Liver (tissue), 8 donors: ENCODE measurements at regions not wholly inside any gene's neighbourhood (a gene's known extent, or its start where the extent isn't known, plus 50 kb on each side); places are given as distances from the start of the nearest gene placed in this dataset.

Experiments used
- DNase-seq: peaks from one replicate; pipeline ENCODE4 v3.0.0-alpha.2; 2017; ENCODE audit warnings: low spot score
- H3K27ac ChIP-seq, 2 donors: one replicate each; pipeline ENCODE4 v1.7.0; 2013; ENCODE audit warnings: inconsistent platforms in 2 of 2, low read length in 2 of 2, control low read depth in 1 of 2, low read depth in 1 of 2, mild to moderate bottlenecking in 1 of 2
- H3K27me3 ChIP-seq, 4 donors: one replicate each; pipeline versions ENCODE4 v1.6.1 to v1.7.0; 2013; ENCODE audit warnings: low read length in 3 of 4, inconsistent platforms in 1 of 4, mild to moderate bottlenecking in 1 of 4, moderate library complexity in 1 of 4; ENCODE audit not compliant: control insufficient read depth in 4 of 4, insufficient read depth in 4 of 4
- H3K36me3 ChIP-seq, 4 donors: one replicate each; pipeline versions ENCODE4 v1.6.1 to v1.7.0; 2013; ENCODE audit warnings: low read length in 3 of 4, mild to moderate bottlenecking in 3 of 4, low read depth in 1 of 4, moderate library complexity in 1 of 4; ENCODE audit not compliant: control insufficient read depth in 4 of 4, insufficient read depth in 3 of 4
- H3K4me1 ChIP-seq, 4 donors: one replicate each; pipeline versions ENCODE4 v1.6.1 to v1.7.0; 2013; ENCODE audit warnings: low read length in 3 of 4, mild to moderate bottlenecking in 3 of 4, moderate library complexity in 1 of 4; ENCODE audit not compliant: control insufficient read depth in 4 of 4, insufficient read depth in 4 of 4
- H3K4me3 ChIP-seq, 3 donors: one replicate each; pipeline versions ENCODE4 v1.6.1 to v1.7.0; 2013; ENCODE audit warnings: low read length in 3 of 3, control low read depth in 1 of 3, low read depth in 1 of 3, mild to moderate bottlenecking in 1 of 3
- H3K9ac ChIP-seq, 2 donors: one replicate each; pipeline ENCODE4 v1.7.0; 2013; ENCODE audit warnings: low read length in 2 of 2, mild to moderate bottlenecking in 2 of 2, moderate library complexity in 2 of 2, control low read depth in 1 of 2, low read depth in 1 of 2
- H3K9me3 ChIP-seq, 4 donors: one replicate each; pipeline versions ENCODE4 v1.6.1 to v1.7.0; 2013; ENCODE audit warnings: low read length in 3 of 4; ENCODE audit not compliant: control insufficient read depth in 4 of 4
- ATF3 ChIP-seq: IDR thresholded peaks from 2 replicates; pipeline ENCODE4 v1.6.1; 2016; ENCODE audit warnings: antibody characterized with exemption
- EGR1 ChIP-seq, 2 donors: IDR thresholded peaks; 2 replicates each; pipeline ENCODE4 v1.6.1; 2016 to 2018; ENCODE audit warnings: antibody characterized with exemption in 2 of 2, low read depth in 2 of 2
- FOXA1 ChIP-seq: IDR thresholded peaks from 2 replicates; pipeline ENCODE4 v1.6.1; 2016; ENCODE audit warnings: antibody characterized with exemption
- FOXA2 ChIP-seq: IDR thresholded peaks from 2 replicates; pipeline ENCODE4 v1.6.1; 2016; ENCODE audit warnings: antibody characterized with exemption
- GABPA ChIP-seq, 2 donors: IDR thresholded peaks in 1 of 2; conservative IDR thresholded peaks in 1 of 2; 2 replicates each; pipeline ENCODE4 v1.6.1; 2016; ENCODE audit warnings: antibody characterized with exemption in 2 of 2, mild to moderate bottlenecking in 1 of 2, moderate library complexity in 1 of 2
- HNF4A ChIP-seq, 2 donors: conservative IDR thresholded peaks; 2 replicates each; pipeline ENCODE4 v1.6.1; 2016; ENCODE audit warnings: antibody characterized with exemption in 2 of 2, mild to moderate bottlenecking in 2 of 2
- HNF4G ChIP-seq: IDR thresholded peaks from 2 replicates; pipeline ENCODE4 v1.6.1; 2016; ENCODE audit warnings: antibody characterized with exemption
- JUND ChIP-seq, 2 donors: IDR thresholded peaks; 2 replicates each; pipeline ENCODE4 v1.6.1; 2016; ENCODE audit warnings: antibody characterized with exemption in 2 of 2
- NR2F2 ChIP-seq: IDR thresholded peaks from 2 replicates; pipeline ENCODE4 v1.6.1; 2016; ENCODE audit warnings: antibody characterized with exemption
- RAD21 ChIP-seq, 2 donors: IDR thresholded peaks; 2 replicates each; pipeline ENCODE4 v1.6.1; 2016; ENCODE audit warnings: antibody characterized with exemption in 2 of 2, mild to moderate bottlenecking in 2 of 2
- RXRA ChIP-seq, 2 donors: IDR thresholded peaks; 2 replicates each; pipeline ENCODE4 v1.6.1; 2017 to 2018; ENCODE audit warnings: antibody characterized with exemption in 2 of 2, mild to moderate bottlenecking in 1 of 2
- SP1 ChIP-seq: IDR thresholded peaks from 2 replicates; pipeline ENCODE4 v1.6.1; 2018; ENCODE audit warnings: antibody characterized with exemption, mild to moderate bottlenecking
- TAF1 ChIP-seq: conservative IDR thresholded peaks from 2 replicates; pipeline ENCODE4 v1.6.1; 2016; ENCODE audit warnings: antibody characterized with exemption, mild to moderate bottlenecking
- YY1 ChIP-seq: IDR thresholded peaks from 2 replicates; pipeline ENCODE4 v1.6.1; 2016; ENCODE audit warnings: antibody characterized with exemption, mild to moderate bottlenecking
- WGBS: extraction: QIAGEN DNeasy Blood & Tissue Kit; methylation state at CpG from one replicate; pipeline ENCODE4 v1.1.7; 2013; 5-methylcytosine and 5-hydroxymethylcytosine counted together
- TF ChIP-seq, protein P1 (sequence below): IDR thresholded peaks from 2 replicates; pipeline ENCODE4 v1.6.1; 2016; ENCODE audit warnings: antibody characterized with exemption
- TF ChIP-seq, protein P2 (sequence below): IDR thresholded peaks from 2 replicates; pipeline ENCODE4 v1.6.1; 2016; ENCODE audit warnings: antibody characterized with exemption, mild to moderate bottlenecking
- TF ChIP-seq, protein P3 (sequence below): fragments of 150-350 bp; IDR thresholded peaks from 2 replicates; pipeline ENCODE4 v1.5.1; 2017; ENCODE audit warnings: improper control_type of control experiment, low read depth, low read length; ENCODE audit not compliant: missing input control
- TF ChIP-seq, protein P4 (sequence below): IDR thresholded peaks from 2 replicates; pipeline ENCODE4 v1.6.1; 2016; ENCODE audit warnings: antibody characterized with exemption
- donor health status: healthy.
- donor health status: healthy.
- donor health status: healthy.
- donor health status: healthy.
- donor health status: healthy.

- no peak for DNase-seq
- no peaks in the 10 kb centered on the region for H3K36me3 ChIP-seq
- H3K9me3 ChIP-seq: no peaks in the 10 kb centered on the region
- H3K4me1 ChIP-seq: peaks cover 2 to 13% (median 9%) of the 10 kb centered on the region in 4 donors
- no peak overlapping the region for H3K4me3 ChIP-seq
- no peak overlapping the region for H3K9ac ChIP-seq
- 50% methylated on average over 2 of the region's 2 CpGs for WGBS
- H3K27ac ChIP-seq: no peak overlapping the region
- no peaks in the 10 kb centered on the region for H3K27me3 ChIP-seq
- TF ChIP-seq NR2F2: no peak
- no peak for TF ChIP-seq RAD21 (IDR thresholded peaks at IDR 0.05)
- TF ChIP-seq, protein P1, sequence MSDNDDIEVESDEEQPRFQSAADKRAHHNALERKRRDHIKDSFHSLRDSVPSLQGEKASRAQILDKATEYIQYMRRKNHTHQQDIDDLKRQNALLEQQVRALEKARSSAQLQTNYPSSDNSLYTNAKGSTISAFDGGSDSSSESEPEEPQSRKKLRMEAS: no peak
- TF ChIP-seq, protein P2, sequence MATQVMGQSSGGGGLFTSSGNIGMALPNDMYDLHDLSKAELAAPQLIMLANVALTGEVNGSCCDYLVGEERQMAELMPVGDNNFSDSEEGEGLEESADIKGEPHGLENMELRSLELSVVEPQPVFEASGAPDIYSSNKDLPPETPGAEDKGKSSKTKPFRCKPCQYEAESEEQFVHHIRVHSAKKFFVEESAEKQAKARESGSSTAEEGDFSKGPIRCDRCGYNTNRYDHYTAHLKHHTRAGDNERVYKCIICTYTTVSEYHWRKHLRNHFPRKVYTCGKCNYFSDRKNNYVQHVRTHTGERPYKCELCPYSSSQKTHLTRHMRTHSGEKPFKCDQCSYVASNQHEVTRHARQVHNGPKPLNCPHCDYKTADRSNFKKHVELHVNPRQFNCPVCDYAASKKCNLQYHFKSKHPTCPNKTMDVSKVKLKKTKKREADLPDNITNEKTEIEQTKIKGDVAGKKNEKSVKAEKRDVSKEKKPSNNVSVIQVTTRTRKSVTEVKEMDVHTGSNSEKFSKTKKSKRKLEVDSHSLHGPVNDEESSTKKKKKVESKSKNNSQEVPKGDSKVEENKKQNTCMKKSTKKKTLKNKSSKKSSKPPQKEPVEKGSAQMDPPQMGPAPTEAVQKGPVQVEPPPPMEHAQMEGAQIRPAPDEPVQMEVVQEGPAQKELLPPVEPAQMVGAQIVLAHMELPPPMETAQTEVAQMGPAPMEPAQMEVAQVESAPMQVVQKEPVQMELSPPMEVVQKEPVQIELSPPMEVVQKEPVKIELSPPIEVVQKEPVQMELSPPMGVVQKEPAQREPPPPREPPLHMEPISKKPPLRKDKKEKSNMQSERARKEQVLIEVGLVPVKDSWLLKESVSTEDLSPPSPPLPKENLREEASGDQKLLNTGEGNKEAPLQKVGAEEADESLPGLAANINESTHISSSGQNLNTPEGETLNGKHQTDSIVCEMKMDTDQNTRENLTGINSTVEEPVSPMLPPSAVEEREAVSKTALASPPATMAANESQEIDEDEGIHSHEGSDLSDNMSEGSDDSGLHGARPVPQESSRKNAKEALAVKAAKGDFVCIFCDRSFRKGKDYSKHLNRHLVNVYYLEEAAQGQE: no peak
- TF ChIP-seq GABPA (IDR thresholded peaks at IDR 0.05 in 1 of 2, conservative IDR thresholded peaks at IDR 0.05 in 1 of 2): no peak
- TF ChIP-seq, protein P3, sequence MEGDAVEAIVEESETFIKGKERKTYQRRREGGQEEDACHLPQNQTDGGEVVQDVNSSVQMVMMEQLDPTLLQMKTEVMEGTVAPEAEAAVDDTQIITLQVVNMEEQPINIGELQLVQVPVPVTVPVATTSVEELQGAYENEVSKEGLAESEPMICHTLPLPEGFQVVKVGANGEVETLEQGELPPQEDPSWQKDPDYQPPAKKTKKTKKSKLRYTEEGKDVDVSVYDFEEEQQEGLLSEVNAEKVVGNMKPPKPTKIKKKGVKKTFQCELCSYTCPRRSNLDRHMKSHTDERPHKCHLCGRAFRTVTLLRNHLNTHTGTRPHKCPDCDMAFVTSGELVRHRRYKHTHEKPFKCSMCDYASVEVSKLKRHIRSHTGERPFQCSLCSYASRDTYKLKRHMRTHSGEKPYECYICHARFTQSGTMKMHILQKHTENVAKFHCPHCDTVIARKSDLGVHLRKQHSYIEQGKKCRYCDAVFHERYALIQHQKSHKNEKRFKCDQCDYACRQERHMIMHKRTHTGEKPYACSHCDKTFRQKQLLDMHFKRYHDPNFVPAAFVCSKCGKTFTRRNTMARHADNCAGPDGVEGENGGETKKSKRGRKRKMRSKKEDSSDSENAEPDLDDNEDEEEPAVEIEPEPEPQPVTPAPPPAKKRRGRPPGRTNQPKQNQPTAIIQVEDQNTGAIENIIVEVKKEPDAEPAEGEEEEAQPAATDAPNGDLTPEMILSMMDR: no peak
- TF ChIP-seq, protein P4, sequence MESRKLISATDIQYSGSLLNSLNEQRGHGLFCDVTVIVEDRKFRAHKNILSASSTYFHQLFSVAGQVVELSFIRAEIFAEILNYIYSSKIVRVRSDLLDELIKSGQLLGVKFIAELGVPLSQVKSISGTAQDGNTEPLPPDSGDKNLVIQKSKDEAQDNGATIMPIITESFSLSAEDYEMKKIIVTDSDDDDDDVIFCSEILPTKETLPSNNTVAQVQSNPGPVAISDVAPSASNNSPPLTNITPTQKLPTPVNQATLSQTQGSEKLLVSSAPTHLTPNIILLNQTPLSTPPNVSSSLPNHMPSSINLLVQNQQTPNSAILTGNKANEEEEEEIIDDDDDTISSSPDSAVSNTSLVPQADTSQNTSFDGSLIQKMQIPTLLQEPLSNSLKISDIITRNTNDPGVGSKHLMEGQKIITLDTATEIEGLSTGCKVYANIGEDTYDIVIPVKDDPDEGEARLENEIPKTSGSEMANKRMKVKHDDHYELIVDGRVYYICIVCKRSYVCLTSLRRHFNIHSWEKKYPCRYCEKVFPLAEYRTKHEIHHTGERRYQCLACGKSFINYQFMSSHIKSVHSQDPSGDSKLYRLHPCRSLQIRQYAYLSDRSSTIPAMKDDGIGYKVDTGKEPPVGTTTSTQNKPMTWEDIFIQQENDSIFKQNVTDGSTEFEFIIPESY: no peak
- no peak for TF ChIP-seq JUND (IDR thresholded peaks at IDR 0.05)
- no peak for TF ChIP-seq YY1
- no peak for TF ChIP-seq FOXA2
- TF ChIP-seq EGR1 (IDR thresholded peaks at IDR 0.05; ENCODE audit: low read depth in 2 of 2): no peak
- TF ChIP-seq HNF4G: no peak
- TF ChIP-seq FOXA1: no peak
- no peak for TF ChIP-seq TAF1
- TF ChIP-seq ATF3: no peak
- TF ChIP-seq SP1: no peak
- TF ChIP-seq HNF4A (conservative IDR thresholded peaks at IDR 0.05): no peak
These were observed 115.7 kb upstream of the MDM1 start for GRCh38 chr12:68447797-68448260.

DNA sequence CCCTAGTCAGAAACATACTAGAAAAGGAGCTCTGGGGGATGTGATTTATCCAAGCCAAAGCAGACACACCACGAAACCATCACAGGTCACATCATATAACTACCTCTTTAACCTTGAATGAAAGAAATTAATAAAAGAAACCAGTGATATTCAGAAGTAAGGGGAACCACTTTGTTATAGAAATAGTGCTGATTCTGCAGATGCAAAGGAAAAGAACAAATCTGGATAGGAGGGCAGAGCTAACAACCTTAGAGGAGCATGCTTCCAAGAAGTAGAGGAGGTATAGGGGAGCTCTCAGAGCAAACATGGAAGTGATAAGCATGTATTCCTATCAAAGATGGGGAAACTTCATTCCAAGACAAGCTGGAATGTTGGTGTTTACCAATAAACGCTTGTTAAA is 117.0 kb upstream of the MDM1 start:
- no peak for DNase-seq
- no peaks in the 10 kb centered on the region for H3K36me3 ChIP-seq
- H3K9me3 ChIP-seq: no peaks in the 10 kb centered on the region
- no peaks in the 10 kb centered on the region for H3K27me3 ChIP-seq
- peaks cover 2 to 13% (median 9%) of the 10 kb centered on the region in 4 donors for H3K4me1 ChIP-seq
- H3K4me3 ChIP-seq: no peak overlapping the region
- no peak overlapping the region for H3K9ac ChIP-seq
- 89% methylated on average over 2 of the region's 2 CpGs for WGBS
- H3K27ac ChIP-seq: no peak overlapping the region
- TF ChIP-seq NR2F2: no peak
- TF ChIP-seq TAF1: no peak
- TF ChIP-seq, protein P3: no peak
- TF ChIP-seq RAD21 (IDR thresholded peaks at IDR 0.05): no peak
- TF ChIP-seq FOXA2: no peak
- no peak for TF ChIP-seq EGR1 (IDR thresholded peaks at IDR 0.05; ENCODE audit: low read depth in 2 of 2)
- no peak for TF ChIP-seq GABPA (IDR thresholded peaks at IDR 0.05 in 1 of 2, conservative IDR thresholded peaks at IDR 0.05 in 1 of 2)
- TF ChIP-seq HNF4G: no peak
- no peak for TF ChIP-seq SP1
- TF ChIP-seq RXRA (IDR thresholded peaks at IDR 0.05): no peak
- no peak for TF ChIP-seq FOXA1
- TF ChIP-seq JUND (IDR thresholded peaks at IDR 0.05): no peak
- TF ChIP-seq, protein P4: no peak
- TF ChIP-seq ATF3: no peak
- TF ChIP-seq YY1: no peak
- no peak for TF ChIP-seq HNF4A (conservative IDR thresholded peaks at IDR 0.05)
